ENCODE measurements at regions not wholly inside any gene's neighbourhood (a gene's known extent, or its start where the extent isn't known, plus 50 kb on each side); places are given as distances from the start of the nearest gene placed in this dataset.

GRCh38 chr4:137063961-137064360 is 468.3 kb downstream of the PCDH18 start:
- DNase-seq, result no peak

DNA sequence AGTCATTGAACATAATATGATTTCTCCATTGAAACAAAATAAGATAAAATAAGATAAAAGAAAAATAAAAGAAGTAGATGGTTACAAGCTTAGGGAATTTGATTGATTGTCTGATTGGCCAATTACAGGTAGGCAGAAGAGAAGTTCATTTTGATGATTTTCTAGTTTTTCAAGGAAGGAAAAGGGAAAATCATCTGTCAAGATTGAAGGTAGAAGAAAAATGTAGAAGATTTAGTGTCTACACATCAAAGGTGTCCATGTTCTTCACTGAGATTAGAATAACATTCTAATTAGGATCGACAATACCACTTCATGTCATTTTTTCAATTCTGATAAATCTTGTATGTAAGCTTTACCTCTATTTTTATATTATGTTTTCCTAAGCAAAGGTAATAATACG is 489.1 kb downstream of the PCDH18 start:
- no peak for DNase-seq

GRCh38 chr4:137039370-137039769 is 492.9 kb downstream of the PCDH18 start:
- no peak for DNase-seq

- DNase-seq, result no peak
Observed at GRCh38 chr4:137032222-137032621, 500.1 kb downstream of the PCDH18 start.

DNA sequence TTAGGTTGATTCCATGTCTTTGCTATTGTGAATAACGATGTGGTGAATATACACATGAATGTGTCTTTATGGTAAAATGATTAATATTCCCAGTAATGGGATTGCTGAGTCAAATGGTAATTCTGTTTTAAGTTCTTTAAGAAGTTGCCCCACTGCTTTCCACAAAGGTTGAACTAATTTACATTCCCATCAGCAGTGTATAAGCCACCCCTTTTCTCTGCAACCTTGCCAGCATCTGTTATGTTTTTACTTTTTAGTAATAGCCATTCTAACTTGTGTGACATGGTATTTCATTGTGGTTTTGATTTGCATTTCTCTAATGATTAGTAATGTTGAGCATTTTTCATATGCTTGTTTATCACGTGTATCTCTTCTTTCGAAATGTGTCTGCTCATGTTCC is 503.3 kb downstream of the PCDH18 start:
- no peak for DNase-seq

- DNase-seq, result no peak
Observed at GRCh38 chr4:137025484-137026059, 506.7 kb downstream of the PCDH18 start.

- DNase-seq, result no peak
Observed at GRCh38 chr4:137015426-137016409, 516.6 kb downstream of the PCDH18 start.

DNA sequence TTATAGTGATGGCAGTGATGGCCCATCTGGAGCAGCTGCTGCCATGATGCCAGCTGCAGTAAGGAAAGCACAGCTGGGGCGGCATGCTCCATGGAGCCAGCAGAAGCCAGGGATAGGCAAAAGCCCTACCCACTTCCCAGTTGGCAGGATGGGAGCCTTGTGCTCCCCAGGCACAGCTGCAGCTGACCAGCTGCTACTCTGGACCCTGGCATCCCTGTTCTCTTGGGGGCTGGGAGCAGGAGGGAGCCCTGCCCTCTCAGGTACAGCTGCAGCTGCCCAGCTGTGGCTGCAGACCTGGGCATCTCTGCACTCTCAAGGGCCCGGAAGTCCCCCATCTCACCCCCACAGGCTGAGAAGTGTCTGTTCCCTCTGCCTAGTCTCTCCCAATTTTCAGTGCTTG is 531.9 kb downstream of the PCDH18 start:
- DNase-seq, result no peak

- no peak for DNase-seq
Observed at GRCh38 chr4:136992032-136992431, 540.3 kb downstream of the PCDH18 start.

- no peak for DNase-seq
Observed at GRCh38 chr4:136985683-136986082, 546.6 kb downstream of the PCDH18 start.

GRCh38 chr4:136967069-136967468 is 565.2 kb downstream of the PCDH18 start:
- DNase-seq, result no peak

DNA sequence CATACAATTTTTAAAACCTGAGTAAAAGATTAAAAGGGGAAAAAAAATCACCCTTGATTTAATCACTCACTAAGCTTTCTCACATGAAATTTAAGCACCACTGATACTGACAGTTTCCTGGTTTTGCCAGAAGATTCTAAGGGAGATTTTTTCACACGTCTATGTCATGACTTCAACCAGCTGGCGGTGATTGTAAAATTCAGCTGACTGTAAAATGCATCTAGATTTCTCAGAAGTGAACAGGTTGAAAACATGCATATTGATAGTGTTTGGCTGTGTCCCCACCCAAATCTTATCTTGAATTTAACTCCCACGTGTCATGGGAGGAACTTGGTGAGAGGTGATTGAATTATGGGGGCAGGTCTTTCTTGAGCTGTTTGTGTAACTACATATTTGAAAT is 566.8 kb downstream of the PCDH18 start:
- DNase-seq, result no peak

- DNase-seq, result no peak
Observed at GRCh38 chr4:136962868-136963267, 569.4 kb downstream of the PCDH18 start.

DNA sequence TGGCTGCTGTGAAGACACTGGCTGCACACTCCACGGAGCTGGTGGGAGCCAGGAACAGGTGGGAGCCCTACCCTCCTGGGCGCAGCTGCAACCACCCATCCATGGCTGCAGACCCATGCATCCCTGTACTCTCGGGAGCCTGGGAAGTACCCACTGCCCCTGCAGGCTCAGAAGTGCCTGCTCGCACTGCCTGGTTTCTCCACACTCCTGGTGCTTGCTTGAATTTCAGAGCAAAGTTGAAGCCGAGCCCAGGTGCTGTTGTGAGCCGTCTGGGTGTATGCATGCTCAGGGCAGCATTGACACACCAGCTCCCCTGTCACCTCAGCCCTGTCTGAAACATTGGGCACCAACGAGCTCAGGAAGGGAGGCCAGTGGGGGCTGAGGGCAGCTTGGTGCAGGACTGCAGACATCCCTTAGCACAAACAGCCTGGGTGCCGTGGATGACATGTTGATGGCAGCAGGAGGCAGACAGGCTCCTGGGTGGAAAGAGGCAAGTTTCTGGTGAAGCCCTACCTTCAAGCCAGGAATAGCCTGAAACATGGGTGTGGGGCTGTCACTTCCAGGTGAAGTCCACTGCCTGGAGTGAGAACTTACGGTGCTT is 585.9 kb downstream of the PCDH18 start:
- DNase-seq, result no peak

GRCh38 chr4:136939781-136940180 is 592.5 kb downstream of the PCDH18 start:
- no peak for DNase-seq

GRCh38 chr4:136935871-136936270 is 596.4 kb downstream of the PCDH18 start:
- DNase-seq, result no peak

DNA sequence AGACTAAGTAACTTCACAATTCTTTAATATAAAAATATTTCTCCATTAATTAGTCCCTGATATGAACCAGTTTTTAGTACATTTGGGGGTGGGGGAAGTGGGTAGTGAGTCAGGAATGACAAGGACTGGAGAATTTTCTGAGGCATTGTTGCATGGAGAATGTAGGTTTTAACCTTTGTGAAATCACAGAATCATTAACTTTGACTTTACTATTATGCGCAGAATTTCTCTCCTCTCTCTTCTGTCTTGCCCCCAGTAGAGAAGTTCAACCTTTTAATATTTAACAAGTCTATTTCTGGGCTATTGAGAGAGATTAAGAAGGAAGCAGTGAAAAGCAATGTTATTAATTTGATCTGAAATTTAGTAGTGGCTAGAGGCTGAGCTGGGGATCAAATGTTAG is 597.0 kb downstream of the PCDH18 start:
- no peak for DNase-seq

GRCh38 chr4:136934601-136935000 is 597.7 kb downstream of the PCDH18 start:
- no peak for DNase-seq

GRCh38 chr4:136931781-136932180 is 600.5 kb downstream of the PCDH18 start:
- no peak for DNase-seq

DNA sequence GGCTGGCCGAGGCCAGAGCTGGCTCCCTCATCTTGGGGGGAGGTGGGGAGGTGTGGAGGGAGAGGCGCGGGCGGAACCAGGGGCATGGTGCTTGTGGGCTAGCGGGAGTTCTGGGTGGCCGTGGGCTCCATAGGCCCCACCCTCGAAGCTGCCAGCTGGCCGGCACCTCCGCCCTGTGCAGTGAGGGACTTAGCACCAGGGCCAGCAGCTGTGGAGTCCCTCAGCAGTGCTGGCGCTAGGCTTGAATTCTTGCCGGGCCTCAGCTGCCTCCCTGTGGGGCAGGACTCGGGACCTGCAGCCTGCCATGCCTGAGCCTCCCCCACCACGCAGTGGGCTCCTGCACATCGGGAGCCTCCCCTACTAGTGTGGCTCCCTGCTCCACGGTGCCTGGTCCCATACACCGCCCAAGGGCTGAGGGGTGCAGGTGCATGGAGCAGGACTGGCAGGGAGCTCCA is 603.3 kb downstream of the PCDH18 start:
- no peak for DNase-seq

DNA sequence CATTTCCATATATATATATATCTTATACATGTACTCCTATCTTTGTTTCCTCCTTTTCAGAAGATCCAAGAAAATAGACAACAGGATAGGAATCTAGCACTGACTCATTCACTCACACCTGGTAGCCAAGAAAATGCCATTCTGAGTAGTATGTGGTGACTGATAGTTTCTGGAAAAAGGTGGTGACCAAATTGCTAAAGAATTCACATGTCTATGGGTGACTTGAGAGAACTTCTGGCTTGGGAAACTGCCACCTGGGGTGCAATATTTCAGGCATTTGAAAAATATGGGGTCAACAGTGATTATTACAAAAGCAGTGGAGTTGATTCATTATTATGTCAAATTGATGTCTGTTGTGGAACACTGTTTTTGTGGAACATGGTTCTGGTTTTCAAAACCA is 605.1 kb downstream of the PCDH18 start:
- no peak for DNase-seq

DNA sequence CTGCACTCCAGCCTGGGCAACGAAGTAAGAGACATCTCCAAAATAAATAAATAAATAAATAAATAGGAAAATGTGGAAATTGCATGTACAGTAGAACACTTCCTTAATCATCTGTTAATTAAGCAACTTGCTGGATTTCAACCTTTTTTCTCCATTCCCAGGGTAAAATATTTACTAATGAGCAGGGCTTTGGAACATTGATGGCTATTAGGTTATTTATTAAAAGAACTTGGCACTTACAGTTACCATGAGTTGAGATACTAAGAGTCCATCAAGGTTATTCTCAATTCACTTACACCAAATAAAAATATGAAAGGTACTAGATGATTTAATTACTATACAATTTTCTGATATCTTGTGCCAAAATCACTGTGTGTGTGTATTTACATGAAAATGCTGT is 607.1 kb downstream of the PCDH18 start:
- DNase-seq, result no peak

- no peak for DNase-seq
Observed at GRCh38 chr4:136922066-136922465, 610.2 kb downstream of the PCDH18 start.

Data from CD4-positive, alpha-beta T cell treated with Interleukin-12 subunit alpha and Interleukin-12 subunit beta, for 1 hour (primary cell).